GM21717 (cell line): ENCODE measurements at regions not wholly inside any gene's neighbourhood (a gene's known extent, or its start where the extent isn't known, plus 50 kb on each side); places are given as distances from the start of the nearest gene placed in this dataset.

Source experiments
- ATAC-seq: cut with Tn5 transposase; IDR thresholded peaks from one replicate; pipeline ENCODE4 v1.9.1; 2021; ENCODE audit warnings: mild to moderate bottlenecking, moderate library complexity; ENCODE audit not compliant: unreplicated experiment

GRCh38 chr3:72336114-72336651 lies 512.1 kb downstream of the SHQ1 start:
- no peak for ATAC-seq

- ATAC-seq = no peak
Measured at GRCh38 chr3:72335458-72336095, 512.7 kb downstream of the SHQ1 start.

GRCh38 chr3:72334681-72335457 lies 513.4 kb downstream of the SHQ1 start:
- no peak for ATAC-seq

- ATAC-seq = no peak
Measured at GRCh38 chr3:72332689-72333088, 515.6 kb downstream of the SHQ1 start.

GRCh38 chr3:72332036-72332435 lies 516.2 kb downstream of the SHQ1 start:
- ATAC-seq = no peak

- ATAC-seq = no peak
Measured at GRCh38 chr3:72331076-72331475, 517.2 kb downstream of the SHQ1 start.

GRCh38 chr3:72329354-72329753 lies 518.9 kb downstream of the SHQ1 start:
- ATAC-seq = no peak

- ATAC-seq = no peak
Measured at GRCh38 chr3:72328755-72329277, 519.4 kb downstream of the SHQ1 start.

GRCh38 chr3:72327008-72327407 lies 521.2 kb downstream of the SHQ1 start:
- ATAC-seq = no peak

- ATAC-seq = no peak
Measured at GRCh38 chr3:72324253-72324811, 523.9 kb downstream of the SHQ1 start.

GRCh38 chr3:72323773-72324172 lies 524.5 kb downstream of the SHQ1 start:
- no peak for ATAC-seq

GRCh38 chr3:72322264-72322976 lies 525.8 kb downstream of the SHQ1 start:
- no peak for ATAC-seq

GRCh38 chr3:72320955-72321303 lies 527.3 kb downstream of the SHQ1 start:
- ATAC-seq = no peak

- no peak for ATAC-seq
Measured at GRCh38 chr3:72320095-72320954, 527.9 kb downstream of the SHQ1 start.

- no peak for ATAC-seq
Measured at GRCh38 chr3:72319194-72320094, 528.8 kb downstream of the SHQ1 start.

GRCh38 chr3:72318504-72319193 lies 529.6 kb downstream of the SHQ1 start:
- no peak for ATAC-seq

GRCh38 chr3:72317491-72317890 lies 530.8 kb downstream of the SHQ1 start:
- ATAC-seq = no peak

- no peak for ATAC-seq
Measured at GRCh38 chr3:72316501-72317279, 531.6 kb downstream of the SHQ1 start.
